ENCODE measurements at regions not wholly inside any gene's neighbourhood (a gene's known extent, or its start where the extent isn't known, plus 50 kb on each side); places are given as distances from the start of the nearest gene placed in this dataset.

GRCh38 chr5:18772475-18772874 lies 1138.2 kb downstream of the TAF11L14 start:
- Histone ChIP-seq H3K27me3 (ENCODE audit: control insufficient read depth, insufficient read depth, low read length) (no peaks in the 10 kb centered on the region), H3K9me3 (ENCODE audit: control insufficient read depth, insufficient read depth, low read length) (no peaks in the 10 kb centered on the region), H2AK5ac (ENCODE audit: low read depth, low read length) (no peak overlapping the region), H2AK9ac (replicated peaks; ENCODE audit: low read depth, low read length, poor library complexity) (no peak overlapping the region), H3K4me3 (ENCODE audit: insufficient read depth, low read depth, low read length) (no peak overlapping the region), H2BK120ac (ENCODE audit: low read depth, low read length) (no peak overlapping the region), H3K27ac (ENCODE audit: insufficient read depth, low read length) (no peak overlapping the region), H3K23ac (ENCODE audit: low read depth, low read length) (no peak overlapping the region), H3K4me1 (ENCODE audit: control insufficient read depth, insufficient read depth, low read length) (no peaks in the 10 kb centered on the region), H2BK5ac (ENCODE audit: low read depth, low read length, poor library complexity, severe bottlenecking) (no peak overlapping the region), H3K4me2 (ENCODE audit: low read depth, low read length) (no peak overlapping the region), H2BK15ac (ENCODE audit: low read depth, low read length) (no peak overlapping the region), H3K36me3 (ENCODE audit: control insufficient read depth, insufficient read depth, low read length) (no peaks in the 10 kb centered on the region), H3K18ac (ENCODE audit: low read depth, low read length) (no peak overlapping the region), H3K56ac (ENCODE audit: extremely low read depth, insufficient read depth, low read length) (no peak overlapping the region), H2AFZ (replicated peaks; ENCODE audit: low read length, poor library complexity) (no peak overlapping the region), H4K91ac (ENCODE audit: insufficient read depth, low read depth, low read length) (no peak overlapping the region), H3K4ac (ENCODE audit: low read depth, low read length) (no peak overlapping the region), H3K9ac (ENCODE audit: low read depth, low read length) (no peak overlapping the region), H4K5ac (ENCODE audit: low read depth, low read length) (no peak overlapping the region), H4K8ac (ENCODE audit: low read depth in 2 of 2, low read length in 2 of 2) (no peak overlapping the region), H3K79me1 (ENCODE audit: low read depth in 1 of 2, low read length in 2 of 2) (no peaks in the 10 kb centered on the region), H4K20me1 (ENCODE audit: insufficient read depth, low read length) (no peaks in the 10 kb centered on the region), H3K14ac (replicated peaks; ENCODE audit: low read depth, low read length) (no peak overlapping the region), H3K9me1 (ENCODE audit: insufficient read depth, low read length) (no peaks in the 10 kb centered on the region), H2BK20ac (ENCODE audit: low read depth, low read length) (no peak overlapping the region)
- intact Hi-C loops (cut with micrococcal nuclease) (no loop called here), in situ Hi-C loops (cut with MboI; ENCODE audit: low sequenced_read_pairs) (no loop called here), dilution Hi-C loops (cut with HindIII; ENCODE audit: low sequenced_read_pairs, unreplicated experiment) (no loop called here)
- TF ChIP-seq MAZ (IDR thresholded peaks at IDR 0.05; ENCODE audit: borderline replicate concordance, low read depth, low read length) (no peak), MAFK (IDR thresholded peaks at IDR 0.05; ENCODE audit: low read depth, low read length) (no peak), RAD21 (IDR thresholded peaks at IDR 0.05; ENCODE audit: low read length) (no peak), SMC3 (IDR thresholded peaks at IDR 0.05; ENCODE audit: low read depth, low read length) (no peak), NFE2L2 (IDR thresholded peaks at IDR 0.05; ENCODE audit: low read depth, low read length) (no peak), MXI1 (IDR thresholded peaks at IDR 0.05; ENCODE audit: borderline replicate concordance, low read depth, low read length) (no peak)
- no peak for DNase-seq
- no TSS peak for BruUV-seq (replicated peaks)
- no peak for ATAC-seq (ENCODE audit: low read depth)
- ChIA-PET POLR2A (ENCODE audit: unreplicated experiment) (no interaction called here), CTCF (no interaction called here)
- WGBS, 2 experiments (ENCODE audit: extremely low coverage in 2 of 2, insufficient read length in 1 of 2): no CpG with 5 or more reads among the region's 4 CpGs

Measured in IMR-90 (cell line).